GM19043 (cell line): ENCODE measurements at regions not wholly inside any gene's neighbourhood (a gene's known extent, or its start where the extent isn't known, plus 50 kb on each side); places are given as distances from the start of the nearest gene placed in this dataset.
"Not testable (repeated sequence)": the region's sequence is repeated elsewhere in the genome, so short reads cannot be mapped to it uniquely, and the experiment has no call there.

Experiments
- ATAC-seq: cut with Tn5 transposase; IDR thresholded peaks from one replicate; pipeline ENCODE4 v1.9.1; 2021; ENCODE audit warnings: low read depth; ENCODE audit not compliant: unreplicated experiment

DNA sequence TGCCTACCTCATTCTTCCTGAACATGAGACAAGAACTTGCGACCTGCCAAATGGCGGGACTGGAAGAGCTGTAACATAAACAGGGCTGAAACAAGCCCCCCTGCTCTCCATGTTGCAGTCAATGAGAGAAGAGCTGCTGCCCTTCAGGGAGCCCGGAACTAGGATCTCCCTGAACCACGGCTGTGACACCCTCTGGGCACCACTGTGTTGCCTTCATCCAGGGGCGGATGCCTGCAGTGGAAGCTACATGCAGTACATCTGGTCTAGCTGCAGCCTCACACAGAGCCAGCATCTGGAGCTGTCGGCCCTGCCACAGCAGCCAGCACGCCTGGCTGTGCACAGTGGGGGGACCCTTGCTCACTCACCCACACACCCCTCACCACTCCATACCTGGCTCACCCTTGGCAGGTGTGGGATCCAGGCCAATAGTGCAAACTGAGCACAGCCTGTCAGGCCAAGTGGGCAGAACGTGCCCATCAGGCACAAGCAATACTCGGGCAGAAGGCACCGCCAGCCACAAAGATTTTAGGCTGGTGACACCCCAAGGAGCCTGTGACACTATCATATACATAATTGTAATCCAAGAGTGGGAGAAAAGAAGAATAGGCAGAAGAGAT is 451.3 kb downstream of the HTR1B start:
- no peak for ATAC-seq

DNA sequence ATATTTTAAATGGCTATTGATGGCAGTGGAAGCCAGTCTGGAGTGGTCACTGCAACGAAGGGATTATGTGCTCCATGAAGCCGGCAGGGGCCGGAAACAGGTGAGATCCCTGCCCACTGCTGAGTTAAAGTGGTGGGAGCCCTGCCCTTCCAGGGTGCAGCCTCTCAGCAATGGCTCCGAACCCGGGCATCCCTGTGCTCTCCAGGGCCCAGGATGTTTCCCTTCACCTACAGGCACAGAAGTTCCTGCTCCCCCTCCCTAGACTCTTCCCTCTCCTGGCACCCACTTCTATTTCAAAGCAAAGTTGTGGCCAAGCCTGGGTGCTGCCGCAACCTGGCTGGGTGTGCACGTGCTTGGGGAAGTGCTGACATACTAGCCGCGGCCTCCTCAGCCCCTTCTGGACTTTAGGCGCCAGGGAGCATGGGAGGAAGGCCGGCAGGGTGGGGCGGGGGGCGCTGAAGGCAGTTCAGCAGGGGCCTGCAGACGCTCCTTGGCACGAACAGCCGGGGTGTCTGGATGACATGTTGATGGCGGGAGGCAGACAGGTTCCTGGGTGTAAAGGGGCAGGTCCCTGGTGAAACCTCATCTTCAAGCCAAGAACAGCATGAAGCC is 452.3 kb downstream of the HTR1B start:
- ATAC-seq = no peak

- no peak for ATAC-seq
Observed at GRCh38 chr6:76992553-76992952, 470.7 kb downstream of the HTR1B start.

DNA sequence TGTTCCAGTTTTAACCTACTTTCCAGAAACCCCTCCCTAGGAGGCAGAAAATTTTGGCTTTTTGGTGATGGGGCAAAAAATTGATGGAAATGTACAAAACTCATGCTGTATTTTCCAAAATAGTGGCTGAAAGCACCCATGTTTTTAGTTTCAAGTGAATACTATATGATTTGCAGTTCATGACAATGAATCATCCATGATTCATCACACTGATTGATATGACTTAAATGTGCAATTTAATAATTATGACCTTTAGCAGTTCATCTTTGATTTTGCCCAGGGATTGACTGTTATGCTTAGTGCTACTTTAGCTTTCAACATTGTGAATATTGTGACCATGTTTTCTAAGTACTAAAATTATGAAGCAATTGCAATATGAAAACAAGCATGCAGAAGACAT is 478.7 kb downstream of the HTR1B start:
- ATAC-seq = no peak

- no peak for ATAC-seq
Observed at GRCh38 chr6:76982476-76983199, 480.7 kb downstream of the HTR1B start.

- no peak for ATAC-seq
Observed at GRCh38 chr6:76972474-76972873, 490.8 kb downstream of the HTR1B start.

DNA sequence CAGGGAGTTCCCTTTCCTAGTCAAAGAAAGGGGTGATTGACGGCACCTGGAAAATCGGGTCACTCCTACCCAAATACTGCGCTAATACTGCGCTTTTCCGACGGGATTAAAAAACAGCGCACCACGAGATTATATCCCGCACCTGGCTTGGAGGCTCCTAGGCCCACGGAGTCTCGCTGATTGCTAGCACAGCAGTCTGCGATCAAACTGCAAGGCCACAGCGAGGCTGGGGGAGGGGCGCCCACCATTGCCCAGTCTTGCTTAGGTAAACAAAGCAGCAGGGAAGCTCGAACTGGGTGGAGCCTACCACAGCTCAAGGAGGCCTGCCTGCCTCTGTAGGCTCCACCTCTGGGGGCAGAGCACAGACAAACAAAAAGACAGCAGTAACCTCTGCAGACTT is 504.1 kb downstream of the HTR1B start:
- ATAC-seq = not testable (repeated sequence)

DNA sequence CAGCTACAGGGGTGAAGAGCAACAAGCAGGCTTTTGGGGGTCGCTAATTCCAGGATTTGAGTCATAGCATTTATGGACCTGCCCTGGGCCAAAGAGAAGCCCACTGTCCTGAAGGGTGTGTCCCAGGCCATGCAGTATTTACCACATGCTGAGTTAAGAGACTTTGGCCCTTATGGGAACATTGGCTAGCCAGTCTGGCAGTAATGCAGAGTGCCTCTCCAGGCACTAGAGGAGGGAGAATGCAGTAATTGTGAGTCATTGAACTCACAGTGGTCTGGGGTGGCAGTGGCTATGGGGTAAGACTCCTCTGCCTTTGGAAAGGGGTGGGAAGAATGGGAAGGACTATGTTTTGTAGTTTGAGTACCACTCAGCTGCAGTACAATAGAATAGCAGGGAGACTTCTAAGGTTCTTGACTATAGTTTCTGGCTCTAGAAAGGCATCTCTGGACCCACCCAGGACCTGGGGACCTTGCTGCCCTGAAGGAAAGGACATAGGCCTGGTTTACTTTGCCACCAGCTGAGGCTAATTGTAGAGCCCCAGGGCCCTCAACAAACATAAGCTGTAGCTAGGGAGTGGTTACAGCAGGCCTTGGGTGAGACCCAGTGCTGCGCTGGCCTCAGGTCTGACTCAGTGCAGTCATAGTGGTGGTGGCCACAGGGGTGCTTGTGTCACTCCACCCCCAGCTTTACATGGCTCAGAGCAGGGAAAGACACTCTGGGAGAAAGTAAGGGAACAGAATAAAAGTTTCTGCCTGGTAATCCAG is 520.9 kb downstream of the HTR1B start:
- ATAC-seq = no peak

GRCh38 chr6:76940191-76940590 is 523.1 kb downstream of the HTR1B start:
- no peak for ATAC-seq

- no peak for ATAC-seq
Observed at GRCh38 chr6:76914737-76915136, 548.6 kb downstream of the HTR1B start.

- not testable (repeated sequence) for ATAC-seq
Observed at GRCh38 chr6:76905541-76905940, 557.8 kb downstream of the HTR1B start.

DNA sequence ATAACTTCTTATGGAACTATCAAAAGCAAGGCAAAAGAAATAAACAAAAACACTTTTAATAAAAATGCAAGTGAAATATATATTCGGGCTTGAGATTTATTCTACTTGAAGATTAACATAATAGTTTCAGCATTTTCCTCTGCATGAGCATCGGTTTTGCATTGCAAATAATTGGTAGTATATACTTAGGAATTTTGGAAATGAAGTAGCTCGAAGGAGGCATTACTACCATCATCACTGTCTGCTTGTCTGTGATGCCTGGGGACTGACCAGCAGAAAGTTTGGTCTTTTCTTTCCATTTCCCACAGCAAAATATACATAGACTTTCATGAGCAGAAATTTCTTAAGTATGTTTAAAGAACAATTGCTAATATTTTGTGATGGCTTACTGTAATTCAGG is 570.7 kb downstream of the HTR1B start:
- ATAC-seq = no peak

GRCh38 chr6:76888351-76888750 is 574.9 kb downstream of the HTR1B start:
- no peak for ATAC-seq

GRCh38 chr6:76886900-76887299 is 576.4 kb downstream of the HTR1B start:
- ATAC-seq = no peak

DNA sequence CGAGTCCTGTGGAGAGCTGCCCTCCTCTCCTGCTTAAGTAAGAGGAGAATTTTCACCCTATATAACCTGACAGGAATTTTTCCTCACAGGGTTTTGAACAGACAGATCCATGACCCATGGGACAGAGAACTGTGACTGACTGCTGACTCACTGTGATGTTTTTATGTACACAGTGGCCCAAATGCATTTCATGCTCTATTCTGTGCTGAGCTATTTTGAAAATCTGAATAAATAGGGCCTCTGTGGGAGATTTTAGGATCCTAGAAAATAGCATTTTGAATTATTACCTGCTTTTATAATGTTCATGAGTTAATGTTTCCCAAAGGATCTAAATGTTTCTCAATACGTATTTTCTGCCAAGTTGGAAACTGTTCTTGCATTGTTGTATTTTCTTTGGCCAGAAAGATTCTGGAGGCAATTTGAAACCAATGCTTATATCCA is 577.4 kb downstream of the HTR1B start:
- no peak for ATAC-seq

DNA sequence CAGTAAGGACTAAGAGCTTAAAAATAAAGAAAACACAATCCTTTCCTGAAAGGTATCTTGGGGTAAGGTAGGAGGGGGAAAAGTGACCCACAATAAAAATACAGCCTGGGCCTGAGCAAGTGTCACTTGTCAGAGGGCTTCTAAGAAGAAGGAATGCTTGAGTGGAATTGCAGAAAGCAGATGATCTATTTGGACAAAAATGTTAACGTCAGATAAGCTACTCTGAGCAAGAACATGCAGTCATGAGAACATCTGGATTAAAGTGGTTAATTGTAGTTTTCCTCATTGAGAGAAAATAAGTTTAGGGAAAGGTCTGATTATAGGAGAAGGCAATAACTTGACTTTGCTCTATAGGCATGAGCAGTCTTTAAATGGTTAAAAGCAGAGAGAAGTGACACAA is 581.9 kb downstream of the HTR1B start:
- ATAC-seq = no peak

GRCh38 chr6:76876922-76877553 is 586.3 kb downstream of the HTR1B start:
- no peak for ATAC-seq

DNA sequence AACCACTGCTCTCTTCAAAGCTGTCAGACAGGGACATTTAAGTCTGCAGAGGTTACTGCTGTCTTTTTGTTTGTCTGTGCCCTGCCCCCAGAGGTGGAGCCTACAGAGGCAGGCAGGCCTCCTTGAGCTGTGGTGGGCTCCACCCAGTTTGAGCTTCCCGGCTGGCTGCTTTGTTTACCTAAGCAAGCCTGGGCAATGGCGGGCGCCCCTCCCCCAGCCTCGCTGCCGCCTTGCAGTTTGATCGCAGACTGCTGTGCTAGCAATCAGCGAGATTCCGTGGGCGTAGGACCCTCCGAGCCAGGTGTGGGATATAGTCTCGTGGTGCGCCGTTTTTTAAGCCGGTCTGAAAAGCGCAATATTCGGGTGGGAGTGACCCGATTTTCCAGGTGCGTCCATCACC is 586.9 kb downstream of the HTR1B start:
- ATAC-seq = not testable (repeated sequence)

DNA sequence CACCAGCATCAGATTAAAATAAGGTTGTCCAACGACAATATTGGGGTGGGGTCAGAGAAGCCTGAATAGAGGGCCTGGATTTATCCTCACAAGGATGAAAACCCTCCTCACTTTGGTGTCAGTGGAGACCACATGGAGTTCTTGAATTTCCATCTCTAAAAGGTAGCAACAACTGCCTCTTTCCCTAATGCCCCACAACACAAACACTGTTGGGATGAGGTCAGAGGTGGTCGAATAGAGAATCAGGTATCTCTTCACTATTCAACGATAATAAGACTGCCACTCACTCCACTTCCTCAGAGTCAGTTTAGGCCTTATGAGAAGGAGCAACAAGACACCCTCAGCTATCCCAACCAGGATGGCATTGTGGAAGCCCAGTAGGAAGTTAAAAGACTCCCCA is 596.1 kb downstream of the HTR1B start:
- no peak for ATAC-seq

DNA sequence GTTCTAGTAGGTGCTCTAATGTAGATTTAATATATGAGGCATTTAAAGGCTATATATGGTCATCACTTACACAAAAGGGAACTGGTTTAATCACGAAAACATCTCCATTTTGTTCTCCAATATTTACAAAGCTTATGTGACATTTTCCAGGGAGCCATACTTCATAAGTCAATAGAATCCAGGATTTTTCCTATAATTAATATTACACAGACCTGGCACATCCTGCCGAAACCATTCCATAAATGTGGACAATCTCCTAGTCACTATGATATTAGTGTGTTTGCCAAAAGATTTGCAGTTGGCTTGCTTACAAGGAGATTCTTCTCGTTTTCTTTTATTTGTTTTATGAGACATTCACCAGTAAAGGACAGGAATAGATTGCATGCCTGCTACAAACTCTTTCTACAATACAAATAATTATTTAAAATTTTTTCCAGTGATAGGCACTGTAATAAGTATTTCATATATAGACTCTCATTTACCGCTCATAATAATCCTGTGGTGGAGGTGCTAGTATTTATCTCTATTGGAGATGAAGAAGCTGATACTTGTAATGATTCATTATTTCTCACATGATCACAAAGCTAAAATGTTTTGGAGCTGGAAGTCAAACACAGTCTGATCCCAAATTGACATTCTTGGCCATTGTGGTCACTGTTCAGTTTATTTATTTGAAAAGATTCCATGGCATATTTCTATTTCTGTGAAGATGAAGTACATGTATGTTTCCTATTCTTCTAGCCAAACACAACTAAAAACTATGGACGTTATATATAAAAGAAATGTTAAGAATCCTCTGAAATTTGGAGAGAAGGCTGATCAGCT is 597.0 kb downstream of the HTR1B start:
- ATAC-seq = no peak
